T-helper 9 cell (primary cell): ENCODE measurements at regions not wholly inside any gene's neighbourhood (a gene's known extent, or its start where the extent isn't known, plus 50 kb on each side); places are given as distances from the start of the nearest gene placed in this dataset.

ENCODE experiments used
- DNase-seq: peaks from one replicate; pipeline ENCODE4 v3.0.0-alpha.2; 2020

- DNase-seq, result no peak
Measured at GRCh38 chr4:19698961-19699360, 552.7 kb upstream of the SLIT2 start.

- no peak for DNase-seq
Measured at GRCh38 chr4:19694812-19695211, 556.9 kb upstream of the SLIT2 start.

GRCh38 chr4:19693936-19694570 lies 557.7 kb upstream of the SLIT2 start:
- DNase-seq, result no peak

GRCh38 chr4:19689511-19689910 lies 562.2 kb upstream of the SLIT2 start:
- no peak for DNase-seq

- DNase-seq, result no peak
Measured at GRCh38 chr4:19686456-19686855, 565.2 kb upstream of the SLIT2 start.

GRCh38 chr4:19684084-19684483 lies 567.6 kb upstream of the SLIT2 start:
- no peak for DNase-seq

GRCh38 chr4:19683426-19683825 lies 568.3 kb upstream of the SLIT2 start:
- no peak for DNase-seq

- DNase-seq, result no peak
Measured at GRCh38 chr4:19677211-19677610, 574.5 kb upstream of the SLIT2 start.

- no peak for DNase-seq
Measured at GRCh38 chr4:19675172-19675811, 576.4 kb upstream of the SLIT2 start.

GRCh38 chr4:19659101-19659500 lies 592.6 kb upstream of the SLIT2 start:
- no peak for DNase-seq

GRCh38 chr4:19657856-19658255 lies 593.8 kb upstream of the SLIT2 start:
- DNase-seq, result no peak

- DNase-seq, result no peak
Measured at GRCh38 chr4:19655666-19656065, 596.0 kb upstream of the SLIT2 start.

GRCh38 chr4:19650903-19651864 lies 600.5 kb upstream of the SLIT2 start:
- no peak for DNase-seq

GRCh38 chr4:19645589-19645988 lies 606.1 kb upstream of the SLIT2 start:
- no peak for DNase-seq

- no peak for DNase-seq
Measured at GRCh38 chr4:19636451-19636850, 615.3 kb upstream of the SLIT2 start.

- DNase-seq, result no peak
Measured at GRCh38 chr4:19631814-19632213, 619.9 kb upstream of the SLIT2 start.

GRCh38 chr4:19623866-19624265 lies 627.8 kb upstream of the SLIT2 start:
- no peak for DNase-seq

GRCh38 chr4:19615086-19615689 lies 636.5 kb upstream of the SLIT2 start:
- no peak for DNase-seq

- no peak for DNase-seq
Measured at GRCh38 chr4:19614171-19614570, 637.5 kb upstream of the SLIT2 start.

- DNase-seq, result no peak
Measured at GRCh38 chr4:19596342-19596741, 655.4 kb upstream of the SLIT2 start.

- no peak for DNase-seq
Measured at GRCh38 chr4:19592391-19592790, 659.3 kb upstream of the SLIT2 start.

GRCh38 chr4:19583827-19584569 lies 667.7 kb upstream of the SLIT2 start:
- DNase-seq, result no peak

GRCh38 chr4:19580095-19580494 lies 671.6 kb upstream of the SLIT2 start:
- no peak for DNase-seq
